GM21786 (cell line): ENCODE measurements at regions not wholly inside any gene's neighbourhood (a gene's known extent, or its start where the extent isn't known, plus 50 kb on each side); places are given as distances from the start of the nearest gene placed in this dataset.
"Not testable (repeated sequence)": the region's sequence is repeated elsewhere in the genome, so short reads cannot be mapped to it uniquely, and the experiment has no call there.

Experiments
- ATAC-seq: cut with Tn5 transposase; IDR thresholded peaks from one replicate; pipeline ENCODE4 v1.9.1; 2021; ENCODE audit not compliant: unreplicated experiment

GRCh38 chr16:59164461-59164860, 430.3 kb upstream of the GOT2 start:
- ATAC-seq = no peak

GRCh38 chr16:59163371-59164055, 429.4 kb upstream of the GOT2 start:
- no peak for ATAC-seq

GRCh38 chr16:59161679-59162078, 427.6 kb upstream of the GOT2 start:
- no peak for ATAC-seq

- ATAC-seq = no peak
Measured at GRCh38 chr16:59154295-59154694, 420.2 kb upstream of the GOT2 start.

- no peak for ATAC-seq
Measured at GRCh38 chr16:59148769-59149155, 414.6 kb upstream of the GOT2 start.

GRCh38 chr16:59148056-59148768, 414.1 kb upstream of the GOT2 start:
- no peak for ATAC-seq

- ATAC-seq = no peak
Measured at GRCh38 chr16:59146140-59146539, 412.0 kb upstream of the GOT2 start.

- no peak for ATAC-seq
Measured at GRCh38 chr16:59144841-59145240, 410.7 kb upstream of the GOT2 start.

- ATAC-seq = no peak
Measured at GRCh38 chr16:59144326-59144725, 410.2 kb upstream of the GOT2 start.

- ATAC-seq = no peak
Measured at GRCh38 chr16:59126486-59126885, 392.4 kb upstream of the GOT2 start.

- ATAC-seq = no peak
Measured at GRCh38 chr16:59124056-59124455, 389.9 kb upstream of the GOT2 start.

GRCh38 chr16:59123479-59123878, 389.4 kb upstream of the GOT2 start:
- no peak for ATAC-seq

- no peak for ATAC-seq
Measured at GRCh38 chr16:59122262-59122537, 388.1 kb upstream of the GOT2 start.

GRCh38 chr16:59121411-59122261, 387.5 kb upstream of the GOT2 start:
- ATAC-seq = no peak

GRCh38 chr16:59116744-59117143, 382.6 kb upstream of the GOT2 start:
- no peak for ATAC-seq

GRCh38 chr16:59114790-59115189, 380.7 kb upstream of the GOT2 start:
- no peak for ATAC-seq

GRCh38 chr16:59113004-59113670, 379.0 kb upstream of the GOT2 start:
- no peak for ATAC-seq

GRCh38 chr16:59111280-59111679, 377.2 kb upstream of the GOT2 start:
- no peak for ATAC-seq

GRCh38 chr16:59108374-59108773, 374.3 kb upstream of the GOT2 start:
- ATAC-seq = no peak

- ATAC-seq = not testable (repeated sequence)
Measured at GRCh38 chr16:59096682-59097081, 362.6 kb upstream of the GOT2 start.

GRCh38 chr16:59090541-59090940, 356.4 kb upstream of the GOT2 start:
- no peak for ATAC-seq

- no peak for ATAC-seq
Measured at GRCh38 chr16:59088431-59088830, 354.3 kb upstream of the GOT2 start.
